ENCODE measurements at regions not wholly inside any gene's neighbourhood (a gene's known extent, or its start where the extent isn't known, plus 50 kb on each side); places are given as distances from the start of the nearest gene placed in this dataset.

- H3K27ac ChIP-seq (ENCODE audit: low read depth, low read length) = no peak overlapping the region
- H3K14ac ChIP-seq (ENCODE audit: insufficient read length) = no peak overlapping the region
- no peaks in the 10 kb centered on the region; a peak in 1 of 7 replicates for H3K4me1 ChIP-seq (replicated peaks in 1 of 4; ENCODE audit: control insufficient read depth in 3 of 4, insufficient read depth in 4 of 4, low read length in 3 of 4)
- H3K4me3 ChIP-seq (ENCODE audit: extremely low read depth in 1 of 4, insufficient read depth in 2 of 4, low read depth in 3 of 4, low read length in 4 of 4) = no peak overlapping the region
- no peak overlapping the region for H3K4ac ChIP-seq (replicated peaks; ENCODE audit: insufficient read length, low read depth, low read length)
- no peaks in the 10 kb centered on the region for H3K79me1 ChIP-seq (ENCODE audit: low read depth, low read length)
- no peak overlapping the region for H3K23ac ChIP-seq (ENCODE audit: insufficient read length)
- H2AFZ ChIP-seq (ENCODE audit: low read length) = no peak overlapping the region
- H2BK5ac ChIP-seq (ENCODE audit: low read depth, low read length) = no peak overlapping the region
- no peaks in the 10 kb centered on the region for H3K79me2 ChIP-seq (ENCODE audit: control insufficient read depth in 1 of 2, insufficient read depth in 2 of 2, low read length in 2 of 2)
- ChIA-PET POLR2A (ENCODE audit: partially characterized antibody) (no interaction called here), CTCF (ENCODE audit: partially characterized antibody) (interaction anchor here (0.9 to 1.6 kb wide), 4 partner anchors 9 to 138 kb away, joined by 3 to 6 read pairs (median 5); no protein-coding TSS in a partner anchor)
- no peak overlapping the region for H3K9ac ChIP-seq (replicated peaks in 1 of 4; ENCODE audit: extremely low read depth in 1 of 4, low read depth in 3 of 4, low read length in 3 of 4)
- no peak overlapping the region for H4K8ac ChIP-seq (ENCODE audit: extremely low read depth, insufficient read depth, low read length)
- no peak overlapping the region for H2BK20ac ChIP-seq (ENCODE audit: low read length)
- FAIRE-seq (no peak), DNase-seq (ENCODE audit: low read depth in 1 of 2, low spot score in 2 of 2) (no peak)
- H3K9me3 ChIP-seq (ENCODE audit: insufficient read depth in 2 of 2, low read depth in 1 of 2, low read length in 1 of 2) = no peaks in the 10 kb centered on the region
- H4K91ac ChIP-seq (replicated peaks; ENCODE audit: insufficient read length, low read length) = no peak overlapping the region
- H3K4me2 ChIP-seq (ENCODE audit: insufficient read depth in 1 of 2, low read depth in 2 of 2, low read length in 2 of 2) = no peak overlapping the region
- H3K56ac ChIP-seq (replicated peaks; ENCODE audit: insufficient read length, low read depth, low read length) = no peak overlapping the region
- no peaks in the 10 kb centered on the region for H3K36me3 ChIP-seq (ENCODE audit: control insufficient read depth in 2 of 4, insufficient read depth in 4 of 4, low read length in 3 of 4)
- no peak overlapping the region for H2BK120ac ChIP-seq (replicated peaks; ENCODE audit: low read depth, low read length)
- H3K27me3 ChIP-seq (replicated peaks in 1 of 4; ENCODE audit: control insufficient read depth in 3 of 4, extremely low read depth in 1 of 4, insufficient read depth in 3 of 4, low read length in 3 of 4) = no peaks in the 10 kb centered on the region
- no peak overlapping the region for H4K5ac ChIP-seq (ENCODE audit: insufficient read length, low read depth, low read length)
- 85% methylated on average over 3 of the region's 3 CpGs; no CpG with 5 or more reads in 1 of the 2 experiments for WGBS, 2 experiments (ENCODE audit: extremely low coverage in 1 of 2, insufficient coverage in 1 of 2, insufficient read length in 1 of 2, insufficient replicate concordance in 2 of 2, low coverage in 1 of 2, low lambda C conversion rate in 2 of 2, missing lambda C conversion rate in 1 of 2)
- no peaks in the 10 kb centered on the region for H4K20me1 ChIP-seq (replicated peaks in 1 of 2; ENCODE audit: control insufficient read depth in 1 of 2, insufficient read depth in 2 of 2, low read length in 2 of 2)
- no peak overlapping the region for H3K18ac ChIP-seq (ENCODE audit: extremely low read depth, low read length)
- H3K23me2 ChIP-seq (ENCODE audit: low read depth, low read length) = no peaks in the 10 kb centered on the region
- no peak overlapping the region for H2BK15ac ChIP-seq (ENCODE audit: low read length)
- no peak overlapping the region for H2BK12ac ChIP-seq (ENCODE audit: low read depth, low read length)
- H2AK5ac ChIP-seq (ENCODE audit: low read depth, low read length) = no peak overlapping the region
- TF ChIP-seq RAD21 (IDR thresholded peaks at IDR 0.05 in 1 of 2, conservative IDR thresholded peaks at IDR 0.05 in 1 of 2; ENCODE audit: low read depth in 2 of 2, low read length in 2 of 2) = no peak
- TF ChIP-seq RBBP5 (IDR thresholded peaks at IDR 0.05; ENCODE audit: borderline replicate concordance, low read depth, low read length) = no peak
- no peak for TF ChIP-seq SP1 (IDR thresholded peaks at IDR 0.05; ENCODE audit: low read depth, low read length)
- no peak for TF ChIP-seq CREB1 (IDR thresholded peaks at IDR 0.05)
- TF ChIP-seq EP300 (IDR thresholded peaks at IDR 0.05; ENCODE audit: borderline replicate concordance in 1 of 2, low read depth in 2 of 2, low read length in 2 of 2) = no peak
- TF ChIP-seq E2F6 (IDR thresholded peaks at IDR 0.05) = no peak
- no peak for TF ChIP-seq CBX8 (IDR thresholded peaks at IDR 0.05; ENCODE audit: borderline replicate concordance, low read depth, low read length)
- no peak for TF ChIP-seq ZNF274 (IDR thresholded peaks at IDR 0.05; ENCODE audit: borderline replicate concordance, extremely low read depth, low read length)
- no peak for TF ChIP-seq EGR1 (IDR thresholded peaks at IDR 0.05; ENCODE audit: borderline replicate concordance, low read depth, low read length)
- no peak for TF ChIP-seq TBP (IDR thresholded peaks at IDR 0.05; ENCODE audit: low read depth, low read length)
Observed at GRCh38 chr5:10839916-10840599, 79.0 kb upstream of the DAP start.

Data from H1 (cell line).